8988T (cell line): ENCODE measurements at regions not wholly inside any gene's neighbourhood (a gene's known extent, or its start where the extent isn't known, plus 50 kb on each side); places are given as distances from the start of the nearest gene placed in this dataset.

Experiments
- DNase-seq: peaks from one replicate; pipeline ENCODE4 v3.0.0; 2011

DNA sequence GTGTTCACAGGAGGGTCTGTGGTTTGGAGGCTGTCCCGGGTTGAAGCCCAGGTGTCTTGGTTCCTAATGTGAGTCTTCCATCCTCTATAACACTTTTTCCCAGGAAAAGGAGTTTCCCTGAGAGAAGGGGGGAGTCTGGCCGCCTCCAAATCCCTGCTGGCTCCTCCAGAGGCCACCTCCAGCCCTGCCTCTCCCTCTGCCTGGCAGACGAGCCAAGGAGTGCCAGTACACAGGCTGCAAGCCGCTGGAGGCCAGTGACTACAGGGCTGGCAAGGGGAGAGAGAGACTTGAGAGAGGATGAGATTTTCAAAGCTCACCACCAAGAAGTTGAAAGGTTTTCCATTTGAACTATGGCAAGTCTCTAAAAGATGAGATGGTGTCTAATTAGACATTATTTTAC is 154.2 kb upstream of the ID2 start:
- DNase-seq, result no peak

DNA sequence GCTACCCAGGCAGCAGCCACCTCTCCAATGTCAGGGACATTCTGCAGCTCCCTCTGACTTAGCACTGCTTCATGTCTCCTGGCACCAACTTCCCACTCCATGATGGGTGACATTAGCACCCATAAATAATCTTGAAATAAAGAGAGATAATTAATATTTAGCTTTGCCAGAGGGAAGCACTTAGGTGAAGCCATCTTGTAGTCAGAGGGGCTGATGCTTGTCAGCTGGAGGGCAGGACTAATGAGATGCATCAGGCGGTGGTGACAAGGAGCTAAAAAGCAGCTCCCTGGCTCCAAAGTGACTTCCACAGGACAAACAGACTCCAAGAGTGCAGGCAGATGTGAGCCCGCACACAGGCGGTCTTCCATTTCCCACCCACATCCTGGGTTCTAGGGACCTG is 153.0 kb upstream of the ID2 start:
- DNase-seq, result no peak

DNA sequence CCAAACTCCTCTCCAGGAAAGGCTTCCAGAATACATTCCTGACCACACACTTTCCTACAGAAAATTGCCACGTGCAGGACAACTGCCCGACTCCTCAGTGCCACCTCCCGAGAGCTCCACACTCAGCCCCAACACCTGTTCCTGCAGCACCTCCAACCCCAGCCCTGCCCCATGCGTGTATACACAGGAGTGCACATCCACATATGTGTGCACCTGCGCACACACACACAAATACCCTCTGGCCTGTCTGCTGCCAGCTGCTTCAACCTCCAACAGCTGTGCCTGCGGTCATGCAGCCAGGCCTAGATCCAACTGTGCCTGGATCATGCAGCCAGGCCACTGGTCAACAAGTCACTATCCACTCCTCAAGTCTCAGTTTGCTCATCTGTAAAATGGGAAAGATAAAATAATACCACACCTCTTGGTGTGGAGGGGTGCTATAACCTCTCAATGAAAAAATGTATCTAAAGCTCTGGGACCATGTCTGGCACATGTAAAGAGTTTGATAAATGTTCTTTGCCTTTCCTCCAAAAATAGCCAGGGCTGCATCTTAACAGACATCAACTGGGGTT is 152.1 kb upstream of the ID2 start:
- DNase-seq, result no peak

DNA sequence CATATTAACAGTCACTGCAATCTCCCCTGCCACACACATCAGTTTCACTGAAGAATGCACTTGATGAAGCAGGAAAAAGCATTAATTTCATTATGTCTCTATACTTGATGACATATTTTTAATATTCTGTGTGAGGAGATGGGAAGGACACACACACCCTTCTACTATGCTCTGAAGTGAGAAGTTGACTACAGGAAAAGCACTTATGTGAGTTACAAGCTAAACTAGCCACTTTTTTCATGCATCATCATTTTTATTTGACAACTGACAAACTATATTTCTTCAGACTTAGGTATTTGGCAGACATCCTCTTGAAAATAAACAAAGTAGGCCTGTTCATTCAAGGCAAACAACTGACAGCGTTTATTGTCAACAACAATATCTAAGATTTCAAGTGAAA is 150.4 kb upstream of the ID2 start:
- no peak for DNase-seq

DNA sequence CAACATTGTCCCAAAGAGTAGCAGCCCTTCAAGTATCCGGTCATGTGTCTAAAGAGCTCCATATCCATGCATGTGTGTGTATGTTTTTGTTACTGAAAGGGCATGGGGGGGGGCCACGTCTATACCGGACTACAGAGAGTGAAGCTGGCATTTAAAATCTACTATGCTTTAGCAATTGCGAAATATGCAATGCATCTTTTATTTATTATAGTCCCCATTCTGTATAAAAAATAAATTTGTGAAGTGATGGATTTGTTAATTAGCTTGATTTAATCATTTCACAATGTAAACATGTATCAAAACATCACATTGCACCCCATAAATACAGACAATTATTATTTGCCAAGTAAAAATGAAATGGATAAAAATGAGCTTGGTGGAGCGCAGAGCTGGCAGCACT is 149.4 kb upstream of the ID2 start:
- no peak for DNase-seq

DNA sequence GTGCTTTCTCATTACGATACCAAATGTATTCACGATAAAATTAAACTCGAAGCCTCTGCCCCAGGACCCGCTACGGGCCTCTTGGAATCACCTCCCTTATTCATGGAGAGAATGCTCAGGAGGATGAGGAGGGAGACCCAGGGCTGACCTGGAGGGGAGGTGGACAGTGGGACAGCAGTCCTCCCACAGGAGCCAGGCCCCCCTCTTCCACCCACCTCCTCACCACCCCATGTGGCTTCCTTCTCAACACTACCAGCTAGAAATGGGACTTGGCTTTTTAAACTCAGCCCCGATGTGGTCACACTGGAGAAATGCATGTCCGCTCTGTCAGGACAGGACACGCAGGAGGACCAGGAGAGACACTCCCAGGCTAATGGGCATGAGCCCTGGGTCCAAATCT is 147.9 kb upstream of the ID2 start:
- no peak for DNase-seq

DNA sequence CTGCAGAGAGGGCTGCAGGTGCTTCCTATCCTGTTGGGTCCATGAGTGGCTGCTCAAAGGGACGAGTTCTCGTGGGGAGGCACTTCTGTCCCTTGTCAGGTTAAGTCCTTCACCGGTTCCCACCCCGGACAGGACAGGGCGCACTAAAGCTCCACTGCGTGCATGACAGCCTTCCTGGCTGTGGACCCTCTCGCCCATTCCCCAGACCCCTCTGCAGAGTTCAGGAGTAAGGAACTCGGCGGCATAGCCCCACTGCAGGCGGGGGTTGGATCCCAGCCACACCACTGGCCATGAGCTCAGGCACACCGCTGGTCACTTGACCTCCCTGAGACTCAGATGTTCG is 147.5 kb upstream of the ID2 start:
- DNase-seq, result no peak

DNA sequence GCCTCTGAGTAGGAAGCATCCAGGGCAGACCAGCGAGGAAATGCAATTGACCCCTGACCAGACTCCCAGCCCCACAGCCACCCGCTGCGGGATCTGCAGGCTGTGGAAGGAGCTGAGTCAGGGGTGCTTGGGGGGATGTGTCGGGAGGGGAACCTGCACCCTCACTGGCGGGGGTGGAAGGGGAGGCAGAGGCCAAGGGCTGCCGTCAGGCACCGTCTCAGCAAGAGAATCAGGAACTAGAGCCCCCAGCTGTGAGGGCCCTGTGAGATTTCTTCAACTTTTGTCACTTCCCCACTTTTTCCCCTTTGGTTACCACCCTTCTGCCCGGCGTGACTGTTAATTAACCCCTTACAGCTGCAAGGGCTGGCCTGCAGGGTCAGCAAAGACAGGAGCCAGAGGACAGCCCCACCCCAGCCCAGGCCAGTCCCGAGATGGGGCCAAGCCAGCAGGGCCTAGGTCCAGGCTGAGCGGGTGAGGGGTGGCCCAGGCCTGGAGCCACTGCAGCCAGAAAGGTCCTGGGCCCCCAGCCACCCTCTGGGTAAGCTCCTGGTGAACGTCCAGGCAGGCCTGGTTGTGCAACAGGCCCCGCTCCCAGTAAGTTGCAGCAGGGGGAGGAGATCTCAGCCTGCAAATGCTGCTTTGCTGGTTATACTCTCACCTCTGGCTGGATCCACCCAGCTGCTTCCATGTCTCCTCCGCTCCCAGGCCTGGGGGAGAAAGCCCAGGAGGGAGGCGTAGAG is 147.0 kb upstream of the ID2 start:
- DNase-seq, result no peak

DNA sequence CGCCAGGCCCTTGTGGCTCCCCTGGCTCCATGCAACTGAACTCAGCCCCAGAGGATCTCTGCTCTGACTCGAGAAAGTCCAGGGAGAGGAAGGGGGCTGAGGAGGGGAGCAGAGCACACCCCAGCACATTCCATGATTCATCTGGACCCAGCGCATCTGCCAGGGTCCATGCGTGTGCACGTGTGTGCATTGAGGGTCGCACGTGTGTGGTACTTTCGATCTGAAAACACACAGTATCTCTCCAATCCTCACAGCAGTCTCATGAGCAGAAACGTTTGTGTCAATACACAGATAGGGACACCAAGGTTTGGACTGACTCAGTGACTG is 146.4 kb upstream of the ID2 start:
- DNase-seq, result no peak

DNA sequence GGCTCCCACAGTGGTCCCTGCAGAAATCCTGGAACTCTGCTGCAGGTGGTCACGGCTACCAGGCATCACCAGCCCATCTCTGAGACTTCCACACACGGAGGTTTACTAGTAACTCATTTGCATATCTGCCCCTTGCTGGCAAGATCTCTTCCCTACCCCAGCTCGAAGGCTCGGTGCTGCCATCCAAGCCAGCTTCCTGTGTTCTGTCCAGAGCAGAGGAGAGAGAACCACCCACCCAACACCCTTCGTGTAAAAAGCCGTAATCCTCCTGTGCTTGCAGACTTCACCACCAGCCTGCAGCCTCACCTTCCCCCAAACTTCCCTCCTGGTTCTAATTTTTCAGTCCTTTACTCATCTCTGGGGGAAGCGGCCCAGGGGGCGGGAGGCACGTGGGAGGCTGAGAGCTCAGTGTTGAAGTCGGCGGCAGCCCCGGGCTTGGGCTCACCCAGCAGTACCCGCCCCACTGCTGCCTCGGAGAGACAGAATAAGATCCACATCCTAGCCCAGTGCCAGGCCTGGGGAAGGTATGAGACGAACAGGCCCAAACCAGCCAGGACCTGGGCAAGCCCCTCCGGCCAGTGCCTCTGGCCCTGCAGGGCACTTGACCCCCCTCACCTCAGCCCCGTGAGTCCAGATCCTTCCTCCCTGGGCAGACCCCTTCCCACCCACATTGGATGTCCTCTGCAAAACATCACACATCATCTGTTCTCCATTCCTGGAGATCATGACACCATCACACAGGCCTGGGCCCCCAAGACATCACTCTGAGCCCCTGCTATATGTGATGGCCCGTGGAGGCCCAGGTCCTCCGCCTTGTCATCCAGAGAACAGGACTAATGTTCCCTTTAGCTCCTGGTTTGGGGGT is 145.8 kb upstream of the ID2 start:
- DNase-seq, result no peak

DNA sequence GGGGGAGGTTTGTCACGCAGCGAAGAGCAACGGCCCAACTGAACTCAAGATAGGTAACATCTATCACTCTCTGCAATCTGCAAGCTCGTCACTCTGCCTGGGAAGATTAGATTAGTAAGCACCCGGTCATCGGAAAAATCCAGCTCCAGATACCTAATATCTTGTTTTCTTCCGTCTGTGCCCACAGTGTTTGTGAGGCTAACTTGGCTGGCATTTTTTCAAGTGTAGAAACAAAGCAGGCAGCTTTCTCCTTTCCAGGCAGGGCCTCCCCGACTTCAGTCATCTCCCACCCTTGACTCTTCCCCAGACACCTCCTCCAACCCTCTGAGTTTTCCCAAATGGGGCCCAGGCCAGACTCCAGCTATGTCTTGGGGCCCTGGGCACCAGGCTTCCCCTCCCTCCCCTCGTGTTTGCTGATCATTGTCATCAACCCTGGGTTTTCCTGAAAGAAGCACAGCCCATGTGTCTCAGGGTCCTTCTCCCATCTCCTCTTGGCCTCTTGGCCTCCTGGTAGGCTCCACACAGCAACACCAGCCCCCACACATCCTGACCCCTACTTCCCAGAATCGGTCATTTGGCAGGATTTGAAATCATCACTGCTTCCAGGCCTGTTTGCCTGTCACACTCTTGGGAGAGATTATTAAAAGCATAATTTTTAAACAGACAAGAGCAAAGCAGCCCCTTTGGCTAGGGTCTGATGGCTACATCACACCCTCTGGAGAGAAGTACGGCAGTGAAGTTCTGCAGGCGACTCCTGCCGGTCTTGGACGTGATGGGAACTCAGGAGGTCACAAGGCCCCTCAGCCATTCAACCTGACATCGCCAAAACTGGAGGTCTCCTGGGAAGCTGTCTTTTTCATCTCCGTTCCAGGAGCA is 144.9 kb upstream of the ID2 start:
- no peak for DNase-seq

DNA sequence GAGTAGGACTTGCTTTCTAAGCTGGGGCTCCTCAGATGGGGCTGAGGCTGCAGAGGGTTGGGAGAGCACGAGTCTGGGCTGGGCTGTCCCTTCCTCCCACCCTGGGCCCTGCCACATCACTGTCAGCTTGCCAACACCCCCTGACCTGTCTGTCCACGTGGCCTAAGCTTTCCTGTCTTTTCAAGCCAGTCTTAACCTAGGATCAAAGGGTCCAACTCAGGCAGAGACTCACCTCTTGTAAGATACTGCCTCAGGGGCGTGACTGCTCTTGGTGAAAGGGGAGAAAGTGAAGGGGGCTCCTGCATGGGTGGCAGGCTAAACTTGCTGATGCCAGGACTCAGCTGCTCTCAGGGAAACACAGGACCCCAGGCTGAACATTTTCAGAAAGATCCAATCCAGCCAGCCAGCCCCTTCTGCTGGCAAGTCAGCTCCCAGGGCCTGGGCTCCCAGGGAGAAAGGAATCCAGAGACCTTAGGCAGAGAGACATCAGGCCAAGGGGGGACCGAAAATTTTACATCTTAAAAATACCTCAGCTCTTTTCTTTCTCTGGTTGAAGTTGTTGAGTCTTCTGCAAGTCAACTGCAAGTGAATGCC is 144.2 kb upstream of the ID2 start:
- DNase-seq, result no peak

DNA sequence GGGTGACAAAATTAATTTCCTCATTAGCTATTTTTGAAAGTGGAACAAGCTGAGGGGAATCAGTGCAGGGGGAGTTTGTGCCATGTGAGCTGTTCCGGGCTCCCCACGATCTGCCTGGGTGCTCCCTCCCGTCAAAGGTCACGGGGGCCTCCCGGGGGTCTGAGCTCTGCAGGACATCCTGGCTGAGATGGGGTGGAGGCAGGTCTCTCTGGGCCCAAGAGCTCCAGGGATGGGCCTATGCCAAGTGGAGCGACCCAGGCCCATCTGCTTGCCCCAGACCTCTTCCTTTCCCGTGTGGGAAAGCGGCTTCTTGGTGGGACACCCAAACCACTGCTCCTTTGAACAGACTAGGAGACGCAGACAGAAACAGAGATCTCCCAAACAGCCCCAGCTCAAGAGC is 143.3 kb upstream of the ID2 start:
- no peak for DNase-seq

DNA sequence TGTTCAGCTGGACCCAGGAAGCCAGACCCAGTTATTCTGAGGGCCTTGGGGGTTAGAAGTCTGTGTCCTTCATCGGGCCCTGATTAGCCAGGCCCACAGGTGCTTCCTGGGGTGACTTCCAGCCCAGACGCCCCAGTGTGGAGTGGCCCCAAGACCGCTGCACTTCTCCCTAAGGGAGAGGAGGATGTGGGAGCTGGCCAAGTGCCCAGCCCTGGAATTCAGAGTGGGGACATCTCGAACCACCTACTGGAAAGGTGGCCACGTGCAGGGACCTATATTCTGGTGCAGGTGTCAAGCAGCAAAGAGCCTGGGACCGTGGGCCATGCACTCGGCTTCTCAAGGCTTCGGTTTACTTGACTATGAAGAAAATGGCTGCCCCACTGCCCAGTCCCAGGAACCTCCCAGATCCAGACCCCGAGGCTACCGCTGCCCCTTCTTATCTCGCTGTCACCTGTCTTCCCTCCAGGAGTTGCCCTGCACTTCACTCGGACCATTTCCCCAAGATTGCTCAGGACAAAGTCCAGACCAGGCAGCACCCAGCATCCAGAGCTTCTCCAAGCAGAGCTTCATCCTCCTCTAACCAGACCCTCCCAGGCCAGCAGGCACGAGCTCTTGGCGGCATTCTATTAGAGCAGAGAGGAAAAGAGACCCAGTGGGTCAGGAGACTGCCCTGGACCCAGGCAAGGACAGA is 142.8 kb upstream of the ID2 start:
- no peak for DNase-seq

DNA sequence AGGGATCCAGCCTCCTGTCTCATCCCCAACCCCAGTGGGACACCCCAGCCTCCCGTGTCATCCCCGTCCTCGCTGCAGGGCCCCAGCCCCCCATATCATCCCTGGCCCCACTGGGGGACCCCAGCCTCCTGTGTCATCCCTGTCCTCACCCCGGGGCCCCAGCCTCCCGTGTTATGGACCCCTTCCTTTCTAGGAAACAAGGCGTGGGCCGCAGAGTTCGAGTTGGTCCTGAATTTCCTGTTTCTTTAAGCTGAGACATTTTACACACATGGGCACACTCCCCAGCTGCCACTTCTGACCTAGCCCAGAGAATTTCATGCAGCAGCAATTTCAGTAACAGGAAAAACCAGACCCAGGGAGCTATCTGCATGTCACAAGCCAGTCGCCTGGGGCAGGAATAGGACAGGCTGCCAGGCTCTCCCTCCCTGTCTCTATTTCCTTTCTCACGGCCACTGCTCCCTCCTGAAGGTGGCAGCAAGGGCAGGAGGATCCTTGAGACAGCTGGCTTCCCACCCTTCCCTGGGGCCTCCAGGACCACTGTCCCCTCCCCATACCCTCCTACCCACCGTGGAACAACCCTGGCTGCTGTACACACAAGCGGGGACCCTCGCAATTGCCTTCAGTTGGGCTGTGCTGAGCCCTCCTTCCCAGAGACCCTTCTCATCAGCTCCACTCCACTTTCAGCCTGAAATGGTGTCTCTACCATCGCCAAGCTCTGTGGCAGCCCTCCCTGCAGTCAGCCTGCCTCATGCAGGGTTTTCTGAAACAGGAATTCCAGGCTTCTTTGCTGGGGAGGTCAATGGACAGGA is 141.9 kb upstream of the ID2 start:
- no peak for DNase-seq

DNA sequence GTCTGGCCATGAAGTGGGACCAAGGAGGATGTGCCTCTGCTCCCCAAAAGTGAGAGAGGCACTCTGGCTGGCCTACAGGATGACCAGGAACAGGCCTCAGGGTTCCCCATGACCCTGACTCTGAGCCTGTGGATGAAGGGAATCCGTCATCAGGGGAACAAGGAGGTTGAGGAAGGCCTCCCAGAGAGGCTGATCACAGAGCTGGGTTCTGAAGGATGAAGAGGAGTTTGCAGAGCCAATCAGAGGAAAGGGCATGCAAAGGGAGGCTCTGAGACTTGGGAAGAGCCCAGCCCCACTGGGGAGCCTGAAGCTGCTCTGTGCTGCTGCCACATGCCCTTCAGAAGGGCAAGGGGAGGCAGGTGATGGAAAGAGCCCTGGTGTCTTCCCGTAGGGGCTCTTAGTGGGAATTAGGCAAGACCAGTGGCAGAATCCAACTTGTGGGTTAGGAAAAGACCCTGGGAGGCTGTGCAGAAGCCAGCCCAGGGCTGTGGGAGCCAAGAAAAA is 141.3 kb upstream of the ID2 start:
- no peak for DNase-seq

DNA sequence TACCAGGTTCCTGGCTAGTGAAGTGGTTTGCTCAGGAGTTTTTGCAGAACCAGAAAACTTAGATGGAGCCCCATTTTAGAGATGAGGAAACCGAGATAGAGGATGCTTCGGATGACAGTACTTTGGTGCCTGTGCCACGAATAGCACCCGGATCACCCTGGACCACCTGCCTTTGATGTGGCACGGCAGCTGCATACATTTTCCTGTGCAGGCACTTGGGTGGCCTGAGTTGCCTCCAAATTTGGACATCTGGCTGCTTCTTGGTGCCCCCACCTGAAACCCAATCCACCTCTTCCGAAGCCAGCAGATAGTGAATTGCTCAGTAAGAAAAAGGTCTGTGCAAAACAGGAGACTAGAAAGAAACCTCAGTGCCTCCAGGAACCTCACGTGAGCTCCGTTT is 140.6 kb upstream of the ID2 start:
- DNase-seq, result no peak

DNA sequence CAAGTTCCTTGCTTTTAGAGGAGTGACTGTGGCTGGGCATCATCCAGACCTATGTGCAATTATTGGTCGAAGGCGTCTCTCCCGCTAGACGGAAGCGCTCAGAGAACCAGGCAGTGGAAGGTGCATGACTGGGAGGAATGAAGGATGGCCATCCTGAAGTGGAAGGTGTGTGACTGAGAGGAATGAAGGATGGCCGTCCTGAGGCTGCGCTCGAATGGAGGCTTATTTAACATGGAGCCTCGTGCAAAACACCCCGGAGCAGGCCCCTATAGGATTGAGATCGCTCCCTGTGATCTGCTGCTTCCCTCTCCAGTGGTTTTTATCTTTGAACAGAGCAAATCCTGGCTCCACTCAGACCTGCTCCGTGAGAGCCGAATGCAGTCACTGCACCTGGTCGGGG is 140.2 kb upstream of the ID2 start:
- no peak for DNase-seq

DNA sequence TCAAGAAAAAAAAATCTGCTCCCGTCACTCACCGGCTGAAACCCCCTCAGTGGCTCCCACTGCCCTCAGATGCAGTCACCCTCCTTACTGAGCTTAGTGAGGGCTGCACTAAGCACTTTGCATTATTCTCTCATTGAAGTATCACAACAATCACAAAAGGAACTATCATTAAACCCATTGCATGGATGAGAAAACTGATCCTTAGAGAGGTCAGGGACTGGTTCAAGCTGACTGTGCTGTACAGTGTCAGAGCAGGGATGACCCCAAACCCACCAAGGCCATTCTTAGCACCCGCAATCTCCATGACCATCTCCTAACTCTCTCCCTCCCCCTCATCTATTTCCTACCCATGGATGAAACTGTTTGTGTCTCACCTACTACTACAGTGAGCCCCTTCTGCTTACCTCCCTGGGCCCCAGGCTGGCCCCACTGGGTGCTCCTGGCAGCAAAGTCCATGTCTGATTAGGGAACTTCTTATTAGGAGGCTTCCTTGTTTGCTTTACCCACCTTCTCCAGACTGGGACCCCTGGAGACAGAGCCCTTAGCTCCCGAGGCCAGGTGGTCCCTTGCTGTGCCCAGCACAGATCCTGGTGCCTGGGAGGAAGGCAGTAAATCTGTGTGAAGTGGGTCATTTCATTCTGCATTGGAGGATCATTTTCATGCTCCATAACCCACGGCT is 139.3 kb upstream of the ID2 start:
- DNase-seq, result no peak

DNA sequence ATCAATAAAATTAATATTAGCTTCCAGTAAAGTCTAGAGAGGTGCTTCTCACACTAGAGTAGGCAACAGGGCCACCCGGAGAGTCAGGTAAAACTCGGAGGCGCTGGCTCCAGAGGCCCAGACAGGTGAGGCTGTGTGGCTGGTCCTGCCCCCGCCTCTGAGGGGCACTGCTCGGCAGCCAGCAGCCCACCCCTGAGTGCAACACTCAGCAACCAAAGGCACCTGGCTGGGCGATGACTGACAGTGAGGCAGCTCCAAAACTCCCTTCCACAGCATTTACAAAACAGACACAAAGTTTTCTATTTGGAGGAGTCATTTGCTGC is 138.8 kb upstream of the ID2 start:
- DNase-seq, result no peak
